Ovary (tissue), 7 donors: ENCODE measurements at regions not wholly inside any gene's neighbourhood (a gene's known extent, or its start where the extent isn't known, plus 50 kb on each side); places are given as distances from the start of the nearest gene placed in this dataset.
"Not testable (repeated sequence)": the region's sequence is repeated elsewhere in the genome, so short reads cannot be mapped to it uniquely, and the experiment has no call there.

Experiments used
- DNase-seq, 5 donors: peaks; one replicate each; pipeline ENCODE4 v3.0.0-alpha.2; 2019 to 2020
- H3K27ac ChIP-seq, 2 donors: fragments of 200-600 bp; one replicate each; pipeline versions ENCODE4 v1.5.1 to v1.8.0; 2019 to 2022
- H3K27me3 ChIP-seq: fragments of 200-600 bp; one replicate; pipeline ENCODE4 v1.8.0; 2022
- H3K36me3 ChIP-seq: fragments of 200-600 bp; sonication (generic); one replicate; pipeline ENCODE4 v1.5.1; 2019
- H3K4me1 ChIP-seq: one replicate; pipeline ENCODE4 v1.8.1; 2013; ENCODE audit warnings: mild to moderate bottlenecking, moderate library complexity; ENCODE audit not compliant: insufficient read depth
- H3K4me3 ChIP-seq: fragments of 200-600 bp; sonication (generic); one replicate; pipeline ENCODE4 v1.5.1; 2017
- H3K9me3 ChIP-seq, 2 donors: fragments of 200-600 bp in 1 of 2; sonication (generic) in 1 of 2; one replicate each; pipeline versions ENCODE4 v1.5.1 to v1.8.1; 2013 to 2019; ENCODE audit warnings: mild to moderate bottlenecking in 1 of 2, moderate library complexity in 1 of 2
- CTCF ChIP-seq, 3 donors: fragments of 450-650 bp in 2 of 3; fragments of 200-600 bp in 1 of 3; IDR thresholded peaks; one replicate each; pipeline versions ENCODE4 v1.5.1 to v1.8.0; 2016 to 2022; ENCODE audit warnings: antibody characterized with exemption in 3 of 3, mild to moderate bottlenecking in 1 of 3
- EP300 ChIP-seq: sonication (generic); formaldehyde crosslinking; IDR thresholded peaks from one replicate; pipeline ENCODE4 v1.6.1; 2017; ENCODE audit warnings: antibody characterized with exemption
- POLR2A ChIP-seq: fragments of 450-650 bp; IDR thresholded peaks from one replicate; pipeline ENCODE4 v1.6.1; 2017; ENCODE audit warnings: antibody characterized with exemption, mild to moderate bottlenecking, moderate library complexity
- WGBS, 3 donors: extraction: QIAGEN DNeasy Blood & Tissue Kit in 1 of 3; methylation state at CpG; one replicate each; pipeline versions ENCODE4 v1.1.5 to v1.1.7; 2013 to 2017; 5-methylcytosine and 5-hydroxymethylcytosine counted together
- intact Hi-C, 4 donors: fragments of 100-400 bp; cut with DNase I; formaldehyde crosslinking; loops; one replicate each; pipeline versions ENCODE4 v1.11.0 to v1.15.1; 2022 to 2023
- donor health status: DM: no; HTN: no; CAD: no; lungs with moderate emphysema.
- donor health status: DM: no; HTN: no; CAD: no.
- donor health status: Bipolar disorder and iron deficiency.
- donor health status: DM: no; HTN: no; CAD: no.
- donor health status: DM: yes; HTN: yes; CAD: no.

- Histone ChIP-seq H3K27me3 (no peaks in the 10 kb centered on the region), H3K9me3 (no peaks in the 10 kb centered on the region), H3K4me3 (no peak overlapping the region), H3K27ac (no peak overlapping the region), H3K4me1 (no peaks in the 10 kb centered on the region), H3K36me3 (no peaks in the 10 kb centered on the region)
- no peak for DNase-seq
- intact Hi-C loops: no loop called here
- no peak for TF ChIP-seq POLR2A
- TF ChIP-seq CTCF (IDR thresholded peaks at IDR 0.05): no peak
- no peak for TF ChIP-seq EP300
- whole genome bisulfite sequencing, 3 donors: 80 to 91% (median 85%) methylated on average over 3 of the region's 3 CpGs
Observed at GRCh38 chr7:114148779-114149178, 230.0 kb upstream of the PPP1R3A start.

GRCh38 chr7:114141415-114141814 lies 222.6 kb upstream of the PPP1R3A start:
- Histone ChIP-seq H3K9me3 (no peaks in the 10 kb centered on the region), H3K27me3 (no peaks in the 10 kb centered on the region), H3K27ac (no peak overlapping the region), H3K4me3 (no peak overlapping the region), H3K4me1 (no peaks in the 10 kb centered on the region), H3K36me3 (no peaks in the 10 kb centered on the region)
- 76 to 82% (median 78%) methylated on average over 3 of the region's 3 CpGs for WGBS, 3 donors
- TF ChIP-seq EP300: no peak
- TF ChIP-seq CTCF (IDR thresholded peaks at IDR 0.05): no peak
- TF ChIP-seq POLR2A: no peak
- intact Hi-C loops: no loop called here
- no peak for DNase-seq

GRCh38 chr7:114140561-114140960 lies 221.8 kb upstream of the PPP1R3A start:
- TF ChIP-seq CTCF (IDR thresholded peaks at IDR 0.05): no peak
- no peak for TF ChIP-seq POLR2A
- TF ChIP-seq EP300: no peak
- H3K36me3 ChIP-seq: no peaks in the 10 kb centered on the region
- 88 to 100% (median 98%) methylated on average over 1 of the region's 1 CpG for WGBS, 3 donors
- no peaks in the 10 kb centered on the region for H3K4me1 ChIP-seq
- intact Hi-C loops: no loop called here
- DNase-seq: no peak
- no peaks in the 10 kb centered on the region for H3K27me3 ChIP-seq
- H3K9me3 ChIP-seq: no peaks in the 10 kb centered on the region
- no peak overlapping the region for H3K27ac ChIP-seq
- H3K4me3 ChIP-seq: no peak overlapping the region

GRCh38 chr7:114139690-114140089 lies 220.9 kb upstream of the PPP1R3A start:
- DNase-seq, H3K27me3 ChIP-seq, H3K36me3 ChIP-seq, intact Hi-C loops, H3K4me1 ChIP-seq, H3K27ac ChIP-seq, H3K4me3 ChIP-seq, H3K9me3 ChIP-seq: not testable (repeated sequence)
- WGBS, 3 donors: 92 to 96% (median 95%) methylated on average over 5 of the region's 5 CpGs

GRCh38 chr7:114138587-114138986 lies 219.8 kb upstream of the PPP1R3A start:
- intact Hi-C loops: no loop called here
- 91 to 94% (median 91%) methylated on average over 5 of the region's 5 CpGs for WGBS, 3 donors
- Histone ChIP-seq H3K9me3 (no peaks in the 10 kb centered on the region), H3K27me3 (no peaks in the 10 kb centered on the region), H3K36me3 (no peaks in the 10 kb centered on the region), H3K27ac (no peak overlapping the region), H3K4me1 (no peaks in the 10 kb centered on the region), H3K4me3 (no peak overlapping the region)
- DNase-seq: no peak
- TF ChIP-seq EP300: no peak
- no peak for TF ChIP-seq POLR2A
- no peak for TF ChIP-seq CTCF (IDR thresholded peaks at IDR 0.05)
